NB4 (cell line): ENCODE measurements at regions not wholly inside any gene's neighbourhood (a gene's known extent, or its start where the extent isn't known, plus 50 kb on each side); places are given as distances from the start of the nearest gene placed in this dataset.
"Not testable (repeated sequence)": the region's sequence is repeated elsewhere in the genome, so short reads cannot be mapped to it uniquely, and the experiment has no call there.

ENCODE experiments used
- DNase-seq: peaks from one replicate; pipeline ENCODE4 v3.0.0; 2010; ENCODE audit warnings: low read depth
- H3K4me3 ChIP-seq: one replicate; pipeline ENCODE4 v1.5.1; 2011; ENCODE audit warnings: mild to moderate bottlenecking, low read depth, low read length, moderate library complexity
- CTCF ChIP-seq: IDR thresholded peaks from one replicate; pipeline ENCODE4 v1.5.1; 2012; ENCODE audit warnings: low read depth, low read length
- MAX ChIP-seq: IDR thresholded peaks from 2 replicates; pipeline ENCODE4 v1.6.1; 2011; ENCODE audit warnings: low read depth, low read length
- MYC ChIP-seq: IDR thresholded peaks from 2 replicates; pipeline ENCODE4 v1.6.1; 2011; ENCODE audit warnings: low read depth, low read length
- POLR2A ChIP-seq: IDR thresholded peaks from 2 replicates; pipeline ENCODE4 v1.6.1; 2011; ENCODE audit warnings: mild to moderate bottlenecking; ENCODE audit not compliant: insufficient read length; ENCODE audit errors: extremely low read depth

GRCh38 chr9:75455444-75455921, 367.2 kb downstream of the OSTF1 start:
- no peak overlapping the region for H3K4me3 ChIP-seq
- DNase-seq: peak; percentile 1
- TF ChIP-seq CTCF (no peak), POLR2A (no peak), MAX (no peak), MYC (no peak)

GRCh38 chr9:75456698-75457097, 368.4 kb downstream of the OSTF1 start:
- TF ChIP-seq MYC (no peak), POLR2A (no peak), CTCF (no peak), MAX (no peak)
- H3K4me3 ChIP-seq: no peak overlapping the region
- DNase-seq: no peak

GRCh38 chr9:75457474-75458011, 369.2 kb downstream of the OSTF1 start:
- TF ChIP-seq POLR2A (no peak), MAX (no peak), MYC (no peak), CTCF (no peak)
- no peak overlapping the region for H3K4me3 ChIP-seq
- no peak for DNase-seq

- H3K4me3 ChIP-seq, DNase-seq: not testable (repeated sequence)
Measured at GRCh38 chr9:75459311-75459710, 371.0 kb downstream of the OSTF1 start.

GRCh38 chr9:75461183-75461582, 372.9 kb downstream of the OSTF1 start:
- no peak for TF ChIP-seq POLR2A
- TF ChIP-seq MAX: no peak
- TF ChIP-seq CTCF: no peak
- TF ChIP-seq MYC: no peak
- no peak overlapping the region for H3K4me3 ChIP-seq
- DNase-seq: no peak

- TF ChIP-seq CTCF: no peak
- no peak for TF ChIP-seq POLR2A
- no peak for TF ChIP-seq MYC
- TF ChIP-seq MAX: no peak
- DNase-seq: no peak
- H3K4me3 ChIP-seq: no peak overlapping the region
Measured at GRCh38 chr9:75462866-75463265, 374.6 kb downstream of the OSTF1 start.
